CD4-positive, alpha-beta memory T cell (primary cell): ENCODE measurements at regions not wholly inside any gene's neighbourhood (a gene's known extent, or its start where the extent isn't known, plus 50 kb on each side); places are given as distances from the start of the nearest gene placed in this dataset.

Source experiments
- CTCF ChIA-PET: fragments of 350-600 bp; sonication (Branson Sonifier 250); formaldehyde crosslinking; loops from one replicate; lab custom pipeline; 2021; ENCODE audit warnings: inconsistent platforms; ENCODE audit not compliant: partially characterized antibody; lab: Charles Lee
- POLR2A ChIA-PET: fragments of 350-600 bp; sonication (Branson Sonifier 250); formaldehyde crosslinking; loops from one replicate; lab custom pipeline; 2021; ENCODE audit not compliant: partially characterized antibody; lab: Charles Lee
- DNase-seq, 5 donors: peaks; one replicate each; pipeline versions ENCODE4 v3.0.0 to v3.0.0-alpha.2; 2020 to 2022; ENCODE audit warnings: mixed read lengths in 1 of 5
- H3K27ac ChIP-seq: one replicate; pipeline ENCODE4 v1.7.0; 2013; ENCODE audit warnings: low read depth, low read length
- H3K27me3 ChIP-seq: 2 replicates; pipeline ENCODE4 v1.7.0; 2013; ENCODE audit warnings: mild to moderate bottlenecking, low read length, moderate library complexity; ENCODE audit not compliant: insufficient read depth
- H3K36me3 ChIP-seq: 2 replicates; pipeline ENCODE4 v1.7.0; 2013; ENCODE audit warnings: mild to moderate bottlenecking, low read length, moderate library complexity; ENCODE audit not compliant: insufficient read depth
- H3K4me1 ChIP-seq: 2 replicates; pipeline ENCODE4 v1.7.0; 2013; ENCODE audit warnings: mild to moderate bottlenecking, low read length, moderate library complexity; ENCODE audit not compliant: insufficient read depth
- H3K4me3 ChIP-seq, 2 donors: one replicate each; pipeline ENCODE4 v1.7.0; 2013; ENCODE audit warnings: low read length in 2 of 2, mild to moderate bottlenecking in 1 of 2
- H3K9me3 ChIP-seq, 2 donors: one replicate each; pipeline ENCODE4 v1.7.0; 2013; ENCODE audit warnings: low read length in 2 of 2, control low read depth in 1 of 2; ENCODE audit not compliant: control insufficient read depth in 1 of 2
- H3K27ac Mint-ChIP-seq, 7 donors: one replicate each; pipeline ENCODE4 v1.8.0; 2020 to 2021; ENCODE audit warnings: mixed read lengths in 7 of 7, mild to moderate bottlenecking in 6 of 7, inconsistent platforms in 3 of 7, moderate library complexity in 3 of 7
- H3K27me3 Mint-ChIP-seq, 2 donors: one replicate each; pipeline ENCODE4 v1.8.0; 2020 to 2021; ENCODE audit warnings: mixed read lengths in 2 of 2
- H3K36me3 Mint-ChIP-seq, 2 donors: one replicate each; pipeline ENCODE4 v1.8.0; 2020 to 2021; ENCODE audit warnings: mixed read lengths in 2 of 2, inconsistent platforms in 1 of 2, mild to moderate bottlenecking in 1 of 2
- H3K4me1 Mint-ChIP-seq, 4 donors: one replicate each; pipeline ENCODE4 v1.8.0; 2020 to 2021; ENCODE audit warnings: mixed read lengths in 4 of 4, mild to moderate bottlenecking in 1 of 4
- H3K4me3 Mint-ChIP-seq, 8 donors: one replicate each; pipeline ENCODE4 v1.8.0; 2020 to 2021; ENCODE audit warnings: mixed read lengths in 8 of 8, mild to moderate bottlenecking in 7 of 8, moderate library complexity in 6 of 8, inconsistent platforms in 3 of 8
- H3K9me3 Mint-ChIP-seq, 8 donors: one replicate each; pipeline ENCODE4 v1.8.0; 2020 to 2021; ENCODE audit warnings: mixed read lengths in 8 of 8, mild to moderate bottlenecking in 5 of 8, inconsistent platforms in 3 of 8, moderate library complexity in 1 of 8
- intact Hi-C: fragments of 100-400 bp; cut with micrococcal nuclease; formaldehyde crosslinking; loops from one replicate; pipeline ENCODE4 v1.15.1; 2023

- Histone ChIP-seq H3K4me3 (no peak overlapping the region), H3K27me3 (no peaks in the 10 kb centered on the region), H3K27ac (no peak overlapping the region), H3K4me1 (no peaks in the 10 kb centered on the region), H3K36me3 (no peaks in the 10 kb centered on the region), H3K9me3 (no peaks in the 10 kb centered on the region)
- H3K27me3 Mint-ChIP-seq, result peaks cover 16 to 35% of the 10 kb centered on the region in 2 donors
- peaks cover 0 to 1% (median 0%) of the 10 kb centered on the region in 8 donors for H3K9me3 Mint-ChIP-seq
- POLR2A ChIA-PET, result no interaction called here
- no peak overlapping the region for H3K4me3 Mint-ChIP-seq
- H3K4me1 Mint-ChIP-seq, result no peaks in the 10 kb centered on the region
- no peak overlapping the region for H3K27ac Mint-ChIP-seq
- no peak for DNase-seq
- CTCF ChIA-PET, result no interaction called here
- no peaks in the 10 kb centered on the region for H3K36me3 Mint-ChIP-seq
- intact Hi-C loops, result no loop called here
Observed at GRCh38 chr10:6877336-6877721, 297.3 kb upstream of the PRKCQ start.

- H3K9me3 ChIP-seq, result no peaks in the 10 kb centered on the region
- H3K27me3 Mint-ChIP-seq, result peaks cover 19 to 42% of the 10 kb centered on the region in 2 donors
- intact Hi-C loops, result no loop called here
- H3K9me3 Mint-ChIP-seq, result peaks cover 0 to 2% (median 0%) of the 10 kb centered on the region in 8 donors
- no peak overlapping the region for H3K4me3 Mint-ChIP-seq
- H3K4me1 Mint-ChIP-seq, result no peaks in the 10 kb centered on the region
- H3K36me3 Mint-ChIP-seq, result no peaks in the 10 kb centered on the region
- H3K27ac ChIP-seq, result no peak overlapping the region
- H3K4me1 ChIP-seq, result no peaks in the 10 kb centered on the region
- no peak overlapping the region for H3K4me3 ChIP-seq
- ChIA-PET POLR2A (no interaction called here), CTCF (no interaction called here)
- H3K27me3 ChIP-seq, result no peaks in the 10 kb centered on the region
- no peak overlapping the region for H3K27ac Mint-ChIP-seq
- no peak for DNase-seq
- H3K36me3 ChIP-seq, result no peaks in the 10 kb centered on the region
Observed at GRCh38 chr10:6875269-6875865, 295.3 kb upstream of the PRKCQ start.

GRCh38 chr10:6871128-6871527 is 291.1 kb upstream of the PRKCQ start:
- Mint-ChIP-seq H3K27me3 (peaks cover 17 to 32% of the 10 kb centered on the region in 2 donors), H3K4me3 (no peak overlapping the region), H3K36me3 (no peaks in the 10 kb centered on the region), H3K4me1 (no peaks in the 10 kb centered on the region), H3K9me3 (peaks cover 0 to 2% (median 0%) of the 10 kb centered on the region in 8 donors), H3K27ac (no peak overlapping the region)
- Histone ChIP-seq H3K9me3 (no peaks in the 10 kb centered on the region), H3K4me1 (no peaks in the 10 kb centered on the region), H3K27ac (no peak overlapping the region), H3K4me3 (no peak overlapping the region), H3K27me3 (no peaks in the 10 kb centered on the region), H3K36me3 (no peaks in the 10 kb centered on the region)
- POLR2A ChIA-PET, result no interaction called here
- no peak for DNase-seq
- intact Hi-C loops, result no loop called here
- CTCF ChIA-PET, result no interaction called here

GRCh38 chr10:6868036-6868725 is 288.1 kb upstream of the PRKCQ start:
- ChIA-PET POLR2A (no interaction called here), CTCF (no interaction called here)
- no peaks in the 10 kb centered on the region for H3K27me3 ChIP-seq
- no peak for DNase-seq
- no peak overlapping the region for H3K27ac ChIP-seq
- Mint-ChIP-seq H3K4me3 (no peak overlapping the region), H3K4me1 (no peaks in the 10 kb centered on the region), H3K27ac (no peak overlapping the region), H3K27me3 (peaks cover 22 to 31% of the 10 kb centered on the region in 2 donors), H3K36me3 (no peaks in the 10 kb centered on the region), H3K9me3 (peaks cover 0 to 3% (median under 1%) of the 10 kb centered on the region in 8 donors)
- H3K4me3 ChIP-seq, result no peak overlapping the region
- intact Hi-C loops, result no loop called here
- H3K4me1 ChIP-seq, result no peaks in the 10 kb centered on the region
- no peaks in the 10 kb centered on the region for H3K36me3 ChIP-seq
- no peaks in the 10 kb centered on the region for H3K9me3 ChIP-seq

- Mint-ChIP-seq H3K27ac (no peak overlapping the region), H3K9me3 (peaks cover 0 to 5% (median 2%) of the 10 kb centered on the region in 8 donors), H3K4me1 (no peaks in the 10 kb centered on the region), H3K4me3 (no peak overlapping the region), H3K27me3 (peaks cover 15 to 29% of the 10 kb centered on the region in 2 donors), H3K36me3 (no peaks in the 10 kb centered on the region)
- H3K27ac ChIP-seq, result no peak overlapping the region
- POLR2A ChIA-PET, result no interaction called here
- H3K4me3 ChIP-seq, result no peak overlapping the region
- CTCF ChIA-PET, result no interaction called here
- no peak for DNase-seq
- intact Hi-C loops, result no loop called here
- no peaks in the 10 kb centered on the region for H3K4me1 ChIP-seq
- H3K9me3 ChIP-seq, result no peaks in the 10 kb centered on the region
- H3K27me3 ChIP-seq, result no peaks in the 10 kb centered on the region
- no peaks in the 10 kb centered on the region for H3K36me3 ChIP-seq
Observed at GRCh38 chr10:6866757-6867156, 286.7 kb upstream of the PRKCQ start.

GRCh38 chr10:6864142-6864541 is 284.1 kb upstream of the PRKCQ start:
- Histone ChIP-seq H3K4me1 (no peaks in the 10 kb centered on the region), H3K4me3 (no peak overlapping the region), H3K36me3 (no peaks in the 10 kb centered on the region), H3K27me3 (no peaks in the 10 kb centered on the region), H3K27ac (no peak overlapping the region), H3K9me3 (no peaks in the 10 kb centered on the region)
- H3K27ac Mint-ChIP-seq, result no peak overlapping the region
- intact Hi-C loops, result no loop called here
- H3K9me3 Mint-ChIP-seq, result peaks cover 0 to 5% (median 2%) of the 10 kb centered on the region in 8 donors
- no peaks in the 10 kb centered on the region for H3K36me3 Mint-ChIP-seq
- POLR2A ChIA-PET, result no interaction called here
- no peak for DNase-seq
- no peaks in the 10 kb centered on the region for H3K4me1 Mint-ChIP-seq
- H3K27me3 Mint-ChIP-seq, result peaks cover 10 to 19% of the 10 kb centered on the region in 2 donors
- CTCF ChIA-PET, result no interaction called here
- no peak overlapping the region for H3K4me3 Mint-ChIP-seq

GRCh38 chr10:6863381-6863780 is 283.3 kb upstream of the PRKCQ start:
- Mint-ChIP-seq H3K9me3 (peaks cover 0 to 5% (median 2%) of the 10 kb centered on the region in 8 donors), H3K4me3 (no peak overlapping the region), H3K27ac (no peak overlapping the region), H3K4me1 (no peaks in the 10 kb centered on the region), H3K36me3 (no peaks in the 10 kb centered on the region), H3K27me3 (peaks cover 11 to 21% of the 10 kb centered on the region in 2 donors)
- DNase-seq, result no peak
- Histone ChIP-seq H3K36me3 (no peaks in the 10 kb centered on the region), H3K9me3 (no peaks in the 10 kb centered on the region), H3K27ac (no peak overlapping the region), H3K4me1 (no peaks in the 10 kb centered on the region), H3K27me3 (no peaks in the 10 kb centered on the region), H3K4me3 (no peak overlapping the region)
- POLR2A ChIA-PET, result no interaction called here
- intact Hi-C loops, result no loop called here
- CTCF ChIA-PET, result no interaction called here
